Upper lobe of left lung (tissue), 6 donors: ENCODE measurements at regions not wholly inside any gene's neighbourhood (a gene's known extent, or its start where the extent isn't known, plus 50 kb on each side); places are given as distances from the start of the nearest gene placed in this dataset.

Experiments
- ATAC-seq, 2 donors: fragments of 200-7000 bp; cut with Tn5 transposase; one replicate each; pipeline ENCODE4 v1.9.1; 2022; ENCODE audit warnings: mild to moderate bottlenecking in 2 of 2, moderate library complexity in 2 of 2; ENCODE audit not compliant: low FRiP score in 2 of 2
- DNase-seq, 2 donors: peaks; one replicate each; pipeline ENCODE4 v3.0.0-alpha.2; 2019 to 2020
- H3K27ac ChIP-seq, 4 donors: fragments of 200-600 bp; sonication (generic); one replicate each; pipeline ENCODE4 v1.5.1; 2016 to 2019
- H3K27me3 ChIP-seq, 4 donors: fragments of 200-600 bp; sonication (generic); one replicate each; pipeline ENCODE4 v1.5.1; 2017 to 2019
- H3K36me3 ChIP-seq, 4 donors: fragments of 200-600 bp; sonication (generic); one replicate each; pipeline ENCODE4 v1.5.1; 2016 to 2019
- H3K4me1 ChIP-seq, 4 donors: fragments of 200-600 bp; sonication (generic); one replicate each; pipeline ENCODE4 v1.5.1; 2018 to 2019
- H3K4me3 ChIP-seq, 4 donors: fragments of 200-600 bp; sonication (generic); one replicate each; pipeline ENCODE4 v1.5.1; 2017 to 2019; ENCODE audit warnings: mild to moderate bottlenecking in 2 of 4, moderate library complexity in 1 of 4
- H3K9me3 ChIP-seq, 4 donors: fragments of 200-600 bp; sonication (generic); one replicate each; pipeline ENCODE4 v1.5.1; 2018 to 2019
- CTCF ChIP-seq, 6 experiments: fragments of 450-650 bp in 4 of 6; fragments of 200-600 bp in 2 of 6; sonication (generic) in 2 of 6; IDR thresholded peaks; one replicate each; pipeline ENCODE4 v1.5.1; 2016 to 2019; ENCODE audit warnings: antibody characterized with exemption in 6 of 6
- EP300 ChIP-seq, 4 donors: sonication (generic); formaldehyde crosslinking; IDR thresholded peaks; one replicate each; pipeline ENCODE4 v1.5.1; 2017; ENCODE audit warnings: antibody characterized with exemption in 4 of 4, control low read depth in 2 of 4
- POLR2A ChIP-seq, 4 donors: fragments of 450-650 bp; IDR thresholded peaks; one replicate each; pipeline ENCODE4 v1.5.1; 2016 to 2017; ENCODE audit warnings: antibody characterized with exemption in 4 of 4, mild to moderate bottlenecking in 2 of 4
- POLR2AphosphoS5 ChIP-seq, 2 donors: sonication (generic); formaldehyde crosslinking; IDR thresholded peaks; one replicate each; pipeline ENCODE4 v1.5.1; 2017; ENCODE audit warnings: antibody characterized with exemption in 2 of 2
- WGBS, 2 donors: methylation state at CpG; one replicate each; pipeline ENCODE4 v1.1.5; 2017 to 2018; 5-methylcytosine and 5-hydroxymethylcytosine counted together
- donor health status: DM: no; HTN: no; CAD: no; lungs with moderate emphysema.
- donor health status: DM: no; HTN: yes; CAD: no; lungs with severe emphysema.

GRCh38 chr17:83183145-83183948 lies 103.9 kb downstream of the METRNL start:
- H3K9me3 ChIP-seq = no peaks in the 10 kb centered on the region
- H3K4me1 ChIP-seq = peaks cover 10 to 17% (median 15%) of the 10 kb centered on the region in 4 donors
- DNase-seq = peak in 1 of 2 donors; percentile 18
- no peak overlapping the region for H3K4me3 ChIP-seq
- no peak overlapping the region for H3K27ac ChIP-seq
- no peaks in the 10 kb centered on the region for H3K27me3 ChIP-seq
- 68 to 77% methylated on average over 28 of the region's 28 CpGs for WGBS, 2 donors
- no peaks in the 10 kb centered on the region for H3K36me3 ChIP-seq
- TF ChIP-seq CTCF (IDR thresholded peaks at IDR 0.05) (no peak), POLR2A (IDR thresholded peaks at IDR 0.05) (no peak), EP300 (IDR thresholded peaks at IDR 0.05) (no peak), POLR2AphosphoS5 (IDR thresholded peaks at IDR 0.05) (no peak)
- ATAC-seq = no peak

GRCh38 chr17:83183951-83184506 lies 104.6 kb downstream of the METRNL start:
- Histone ChIP-seq H3K36me3 (no peaks in the 10 kb centered on the region), H3K9me3 (no peaks in the 10 kb centered on the region), H3K27me3 (no peaks in the 10 kb centered on the region), H3K4me3 (no peak overlapping the region), H3K4me1 (peaks cover 12 to 17% (median 15%) of the 10 kb centered on the region in 4 donors), H3K27ac (no peak overlapping the region)
- ATAC-seq = no peak
- 54 to 76% methylated on average over 14 to 15 of the region's 15 CpGs for WGBS, 2 donors
- TF ChIP-seq CTCF (IDR thresholded peaks at IDR 0.05) (no peak), EP300 (IDR thresholded peaks at IDR 0.05) (no peak), POLR2AphosphoS5 (IDR thresholded peaks at IDR 0.05) (no peak), POLR2A (IDR thresholded peaks at IDR 0.05) (no peak)
- DNase-seq = no peak

- no peak for DNase-seq
- TF ChIP-seq POLR2A (IDR thresholded peaks at IDR 0.05) = no peak
- TF ChIP-seq EP300 (IDR thresholded peaks at IDR 0.05) = no peak
- no peak for TF ChIP-seq CTCF (IDR thresholded peaks at IDR 0.05)
- no peak for TF ChIP-seq POLR2AphosphoS5 (IDR thresholded peaks at IDR 0.05)
- 93 to 100% methylated on average over 6 to 9 of the region's 9 CpGs for WGBS, 2 donors
Observed at GRCh38 chr17:83185023-83186002, 105.9 kb downstream of the METRNL start.

GRCh38 chr17:83186226-83186625 lies 106.8 kb downstream of the METRNL start:
- DNase-seq = peak in 1 of 2 donors; percentile 80
- Histone ChIP-seq H3K4me3 (no peak overlapping the region), H3K36me3 (no peaks in the 10 kb centered on the region), H3K4me1 (peaks cover 14 to 34% (median 24%) of the 10 kb centered on the region in 4 donors), H3K27me3 (no peaks in the 10 kb centered on the region), H3K9me3 (no peaks in the 10 kb centered on the region), H3K27ac (no peak overlapping the region)
- 17% methylated on average over 4 of the region's 4 CpGs; no CpG with 5 or more reads in 1 of the 2 donors for WGBS, 2 donors
- TF ChIP-seq EP300 (IDR thresholded peaks at IDR 0.05) (no peak), POLR2A (IDR thresholded peaks at IDR 0.05) (no peak), CTCF (IDR thresholded peaks at IDR 0.05) (no peak), POLR2AphosphoS5 (IDR thresholded peaks at IDR 0.05) (no peak)
- no peak for ATAC-seq

More at GRCh38 chr17:83185023-83186002, 105.9 kb downstream of the METRNL start:
- peaks cover 14 to 28% (median 22%) of the 10 kb centered on the region in 4 donors for H3K4me1 ChIP-seq
- no peaks in the 10 kb centered on the region for H3K36me3 ChIP-seq
- H3K27ac ChIP-seq = no peak overlapping the region
- no peaks in the 10 kb centered on the region for H3K27me3 ChIP-seq
- H3K9me3 ChIP-seq = no peaks in the 10 kb centered on the region
- no peak overlapping the region for H3K4me3 ChIP-seq
- ATAC-seq = no peak
